ENCODE measurements at regions not wholly inside any gene's neighbourhood (a gene's known extent, or its start where the extent isn't known, plus 50 kb on each side); places are given as distances from the start of the nearest gene placed in this dataset.

DNA sequence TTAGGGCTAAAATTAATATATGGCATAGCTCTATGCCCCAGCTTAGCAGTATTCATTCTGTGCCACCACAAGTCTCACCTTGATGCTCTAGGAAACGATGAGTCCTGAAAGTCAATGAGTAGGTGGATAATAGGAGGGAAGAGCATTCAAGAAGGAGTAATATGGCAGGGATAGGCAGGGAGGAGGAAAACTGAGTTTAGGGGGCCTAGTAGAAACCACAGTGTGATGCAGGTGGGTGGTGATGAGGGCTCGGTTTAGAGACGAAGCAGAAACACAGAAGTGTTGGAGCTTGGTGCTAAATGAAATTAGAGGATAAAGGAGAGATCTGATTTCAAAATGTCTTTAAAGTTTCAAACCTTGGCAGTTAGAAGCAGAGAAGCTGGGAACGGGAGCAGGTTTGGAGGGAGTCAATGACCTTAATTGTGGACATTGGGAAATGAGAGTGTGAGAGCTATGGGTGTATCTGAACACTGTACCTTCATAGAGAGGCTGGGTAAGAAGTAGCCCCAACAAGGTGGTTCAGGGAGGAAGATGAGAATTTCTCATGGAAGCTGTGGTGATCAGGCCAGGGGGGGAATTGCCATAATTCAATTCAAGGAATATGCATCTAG is 144.7 kb upstream of the CPSF6 start:
- no peak for DNase-seq (ENCODE audit: low read depth)
- no peak for TF ChIP-seq MYC (IDR thresholded peaks at IDR 0.05; ENCODE audit: low read depth, low read length)
- TF ChIP-seq, protein P1, sequence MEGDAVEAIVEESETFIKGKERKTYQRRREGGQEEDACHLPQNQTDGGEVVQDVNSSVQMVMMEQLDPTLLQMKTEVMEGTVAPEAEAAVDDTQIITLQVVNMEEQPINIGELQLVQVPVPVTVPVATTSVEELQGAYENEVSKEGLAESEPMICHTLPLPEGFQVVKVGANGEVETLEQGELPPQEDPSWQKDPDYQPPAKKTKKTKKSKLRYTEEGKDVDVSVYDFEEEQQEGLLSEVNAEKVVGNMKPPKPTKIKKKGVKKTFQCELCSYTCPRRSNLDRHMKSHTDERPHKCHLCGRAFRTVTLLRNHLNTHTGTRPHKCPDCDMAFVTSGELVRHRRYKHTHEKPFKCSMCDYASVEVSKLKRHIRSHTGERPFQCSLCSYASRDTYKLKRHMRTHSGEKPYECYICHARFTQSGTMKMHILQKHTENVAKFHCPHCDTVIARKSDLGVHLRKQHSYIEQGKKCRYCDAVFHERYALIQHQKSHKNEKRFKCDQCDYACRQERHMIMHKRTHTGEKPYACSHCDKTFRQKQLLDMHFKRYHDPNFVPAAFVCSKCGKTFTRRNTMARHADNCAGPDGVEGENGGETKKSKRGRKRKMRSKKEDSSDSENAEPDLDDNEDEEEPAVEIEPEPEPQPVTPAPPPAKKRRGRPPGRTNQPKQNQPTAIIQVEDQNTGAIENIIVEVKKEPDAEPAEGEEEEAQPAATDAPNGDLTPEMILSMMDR (IDR thresholded peaks at IDR 0.05; ENCODE audit: low read depth, low read length) = no peak
- no peak for TF ChIP-seq POLR2A (IDR thresholded peaks at IDR 0.05; ENCODE audit: extremely low read depth, insufficient read length)
- no peak for TF ChIP-seq MAX (IDR thresholded peaks at IDR 0.05; ENCODE audit: low read depth, low read length)
- H3K4me3 ChIP-seq (ENCODE audit: low read depth, low read length) = no peak overlapping the region

DNA sequence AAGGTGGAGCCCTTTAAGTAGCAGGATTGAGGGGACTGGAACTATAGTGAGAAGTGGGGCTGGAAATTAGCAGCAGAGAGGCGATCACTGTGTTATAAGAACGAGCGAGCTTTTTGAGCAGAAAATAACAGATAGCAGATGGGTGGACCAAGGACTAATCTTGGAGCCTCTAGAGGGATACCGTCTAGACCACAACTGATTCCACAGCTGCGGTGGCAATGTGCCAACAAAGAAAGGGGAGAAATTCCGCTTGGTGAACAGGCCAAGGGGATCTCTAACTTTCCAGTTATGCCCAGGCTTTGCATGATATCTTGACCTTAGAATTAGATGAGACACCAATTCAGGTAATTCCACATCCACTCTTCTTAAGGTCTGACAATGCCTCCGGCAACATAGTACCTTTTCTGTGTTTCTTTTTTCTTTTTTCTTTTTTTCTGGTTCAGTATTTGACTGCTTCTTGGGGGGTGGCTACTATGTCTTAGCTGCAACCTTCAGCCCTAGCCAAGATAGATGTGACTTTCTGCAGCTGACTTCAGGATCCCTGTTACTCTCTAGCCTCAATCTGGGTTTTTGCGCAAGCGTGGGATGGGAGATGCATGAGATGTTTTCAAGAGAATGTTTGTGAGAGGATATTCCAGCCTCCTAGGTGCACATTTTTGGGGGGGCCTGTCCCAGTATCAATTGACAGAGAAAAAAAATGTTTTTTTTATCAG is 143.4 kb upstream of the CPSF6 start:
- TF ChIP-seq, protein P1 (IDR thresholded peaks at IDR 0.05; ENCODE audit: low read depth, low read length) = no peak
- TF ChIP-seq POLR2A (IDR thresholded peaks at IDR 0.05; ENCODE audit: extremely low read depth, insufficient read length) (no peak), MAX (IDR thresholded peaks at IDR 0.05; ENCODE audit: low read depth, low read length) (no peak), MYC (IDR thresholded peaks at IDR 0.05; ENCODE audit: low read depth, low read length) (no peak)
- H3K4me3 ChIP-seq (ENCODE audit: low read depth, low read length) = no peak overlapping the region
- no peak for DNase-seq (ENCODE audit: low read depth)

DNA sequence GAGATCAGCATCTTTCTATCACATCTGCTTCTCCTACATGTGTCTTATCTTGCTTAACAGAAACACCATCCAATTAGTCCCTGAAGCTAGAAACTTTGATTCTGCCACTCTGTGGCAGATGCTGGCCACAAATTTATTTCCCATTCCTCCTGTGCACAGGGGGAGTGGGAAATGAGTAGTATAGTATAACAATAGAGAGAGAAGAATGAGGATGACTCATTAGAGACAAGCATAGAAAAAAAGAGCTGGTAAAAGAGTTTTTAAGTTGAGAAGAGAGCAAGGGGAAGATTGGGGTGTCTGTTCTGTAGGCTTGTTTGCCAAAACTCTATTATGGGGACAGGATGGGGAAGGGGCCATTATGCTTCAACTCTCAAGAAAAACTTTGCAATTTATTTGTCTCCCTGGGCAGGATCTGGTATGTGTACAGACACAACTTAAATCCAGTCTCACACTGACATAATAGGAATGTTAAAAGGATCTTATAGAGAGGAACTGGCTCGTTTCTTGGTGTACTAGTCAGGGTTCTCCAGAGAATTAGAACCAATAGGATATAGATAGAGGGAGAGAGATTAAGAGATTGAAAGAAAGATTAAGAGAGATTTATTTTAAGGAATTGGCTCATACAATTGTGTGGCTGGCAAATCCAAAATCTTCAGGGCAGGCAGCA is 142.6 kb upstream of the CPSF6 start:
- DNase-seq (ENCODE audit: low read depth) = peak; percentile 11
- TF ChIP-seq MYC (IDR thresholded peaks at IDR 0.05; ENCODE audit: low read depth, low read length) = no peak
- TF ChIP-seq MAX (IDR thresholded peaks at IDR 0.05; ENCODE audit: low read depth, low read length) = no peak
- TF ChIP-seq, protein P1 (IDR thresholded peaks at IDR 0.05; ENCODE audit: low read depth, low read length) = no peak
- no peak for TF ChIP-seq POLR2A (IDR thresholded peaks at IDR 0.05; ENCODE audit: extremely low read depth, insufficient read length)
- H3K4me3 ChIP-seq (ENCODE audit: low read depth, low read length) = no peak overlapping the region

DNA sequence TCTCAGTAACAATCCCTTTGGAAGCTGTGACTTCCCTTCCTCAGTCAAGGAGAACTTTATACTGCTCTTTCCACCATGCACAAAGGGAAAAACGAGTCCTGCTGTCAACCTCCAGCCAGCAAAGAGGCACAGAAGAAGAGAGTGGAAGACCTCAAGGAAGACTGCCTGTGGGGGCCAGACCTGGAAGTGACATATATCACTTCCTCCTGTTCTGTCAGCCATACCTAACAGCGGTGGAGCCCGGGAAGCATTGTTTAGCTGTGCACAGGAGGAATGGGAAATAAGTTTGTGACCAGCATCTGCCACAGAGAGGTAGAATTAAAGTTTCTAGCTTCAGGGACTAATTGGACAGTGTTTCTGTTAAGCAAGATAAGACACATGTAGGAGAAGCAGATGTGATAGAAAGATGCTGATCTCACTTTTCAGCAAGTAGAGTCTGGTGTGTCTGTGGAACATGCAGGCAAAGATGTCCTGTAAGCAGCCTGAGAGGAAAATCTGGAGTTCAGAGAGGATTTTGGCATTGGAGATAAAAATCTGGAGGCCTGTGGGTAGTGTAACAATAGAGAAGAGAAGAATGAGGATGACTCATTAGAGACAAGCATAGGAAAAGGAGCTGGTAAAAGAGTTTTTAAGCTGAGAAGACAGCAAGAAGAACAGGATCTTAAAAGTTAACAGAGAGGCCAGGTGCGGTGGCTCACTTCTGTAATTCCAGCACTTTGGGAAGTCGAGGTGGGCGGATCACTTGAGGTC is 141.6 kb upstream of the CPSF6 start:
- no peak for DNase-seq (ENCODE audit: low read depth)
- TF ChIP-seq, protein P1 (IDR thresholded peaks at IDR 0.05; ENCODE audit: low read depth, low read length) = no peak
- no peak for TF ChIP-seq MAX (IDR thresholded peaks at IDR 0.05; ENCODE audit: low read depth, low read length)
- no peak for TF ChIP-seq POLR2A (IDR thresholded peaks at IDR 0.05; ENCODE audit: extremely low read depth, insufficient read length)
- no peak for TF ChIP-seq MYC (IDR thresholded peaks at IDR 0.05; ENCODE audit: low read depth, low read length)
- H3K4me3 ChIP-seq (ENCODE audit: low read depth, low read length) = no peak overlapping the region

DNA sequence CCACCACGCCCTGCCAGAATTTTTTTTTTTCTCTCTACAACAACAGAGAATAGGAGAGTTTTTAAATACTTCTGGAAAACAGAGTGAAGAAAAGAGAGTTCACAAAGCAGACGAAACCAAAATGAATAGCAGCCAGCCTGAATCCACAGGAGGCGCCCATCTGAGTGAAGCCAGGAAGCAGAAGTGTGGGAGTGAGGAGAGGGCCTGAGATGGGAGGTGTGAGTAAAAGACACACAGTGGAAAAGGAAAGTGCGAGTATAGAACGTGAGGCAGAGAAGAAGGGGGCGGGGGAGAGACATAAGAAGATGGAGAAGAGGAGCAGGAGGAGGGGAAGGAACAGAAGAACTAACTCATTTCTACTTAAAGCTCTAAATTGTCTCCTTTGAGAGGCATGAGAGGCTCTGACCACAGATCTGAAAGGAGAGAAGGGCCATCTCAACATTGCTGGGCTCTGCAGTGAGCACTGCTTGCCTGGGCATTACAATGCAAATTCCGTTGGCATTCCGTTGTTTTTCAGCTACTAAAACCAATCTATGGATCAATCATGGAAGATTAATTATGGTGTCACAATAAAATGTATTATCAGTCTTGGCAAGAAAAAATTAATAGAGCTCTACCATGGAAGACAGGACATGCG is 140.1 kb upstream of the CPSF6 start:
- peak; percentile 54 for DNase-seq (ENCODE audit: low read depth)
- no peak overlapping the region for H3K4me3 ChIP-seq (ENCODE audit: low read depth, low read length)
- TF ChIP-seq, protein P1 (IDR thresholded peaks at IDR 0.05; ENCODE audit: low read depth, low read length) = no peak
- TF ChIP-seq MYC (IDR thresholded peaks at IDR 0.05; ENCODE audit: low read depth, low read length) = no peak
- TF ChIP-seq MAX (IDR thresholded peaks at IDR 0.05; ENCODE audit: low read depth, low read length) = no peak
- no peak for TF ChIP-seq POLR2A (IDR thresholded peaks at IDR 0.05; ENCODE audit: extremely low read depth, insufficient read length)
